Esophagus squamous epithelium (tissue), 4 donors: ENCODE measurements at regions not wholly inside any gene's neighbourhood (a gene's known extent, or its start where the extent isn't known, plus 50 kb on each side); places are given as distances from the start of the nearest gene placed in this dataset.

Source experiments
- CTCF ChIP-seq, 6 experiments: fragments of 450-650 bp in 4 of 6; fragments of 200-600 bp in 2 of 6; sonication (generic) in 2 of 6; IDR thresholded peaks; one replicate each; pipeline ENCODE4 v1.5.1; 2016 to 2019; ENCODE audit warnings: antibody characterized with exemption in 6 of 6, mild to moderate bottlenecking in 4 of 6, moderate library complexity in 4 of 6
- POLR2A ChIP-seq, 4 donors: fragments of 450-650 bp; IDR thresholded peaks; one replicate each; pipeline ENCODE4 v1.6.1; 2017; ENCODE audit warnings: antibody characterized with exemption in 4 of 4, mild to moderate bottlenecking in 4 of 4, moderate library complexity in 3 of 4

- TF ChIP-seq POLR2A (IDR thresholded peaks at IDR 0.05) (no peak), CTCF (IDR thresholded peaks at IDR 0.05) (no peak)
Observed at GRCh38 chr18:7169601-7170000, 52.0 kb upstream of the LAMA1 start.
